HG03108 (cell line): ENCODE measurements at regions not wholly inside any gene's neighbourhood (a gene's known extent, or its start where the extent isn't known, plus 50 kb on each side); places are given as distances from the start of the nearest gene placed in this dataset.
"Not testable (repeated sequence)": the region's sequence is repeated elsewhere in the genome, so short reads cannot be mapped to it uniquely, and the experiment has no call there.

Experiments
- ATAC-seq: cut with Tn5 transposase; IDR thresholded peaks from one replicate; pipeline ENCODE4 v1.9.1; 2021; ENCODE audit warnings: moderate library complexity; ENCODE audit not compliant: unreplicated experiment

DNA sequence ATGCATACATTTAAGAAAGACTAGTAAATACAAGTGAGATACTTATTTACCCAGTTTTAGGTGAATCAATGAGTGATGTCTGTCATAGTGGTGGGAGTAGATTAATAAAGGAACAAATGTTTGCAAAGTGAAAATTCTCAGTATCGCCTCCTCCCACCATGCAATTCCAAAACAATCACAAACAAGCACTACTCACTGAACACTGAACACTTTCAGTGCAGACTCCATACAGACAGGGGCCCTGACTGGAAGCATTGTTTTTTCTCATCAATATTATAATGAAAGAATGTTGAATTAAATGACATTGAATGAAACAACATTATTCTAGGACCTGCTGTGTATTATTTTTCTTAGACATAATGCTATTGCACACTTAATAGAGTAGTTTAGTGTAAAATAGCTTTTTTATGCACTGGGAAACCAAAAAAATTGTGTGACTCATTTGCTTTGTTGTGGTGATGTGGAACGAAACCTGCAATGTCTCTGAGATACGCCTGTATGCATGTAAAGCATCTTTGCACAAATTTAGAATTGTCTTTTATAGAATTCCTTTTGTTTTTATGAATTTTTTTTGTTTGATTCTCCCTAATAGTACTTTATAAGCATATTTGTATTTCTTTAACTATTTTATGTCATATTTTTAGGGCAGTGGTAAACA is 317.5 kb downstream of the UTRN start:
- no peak for ATAC-seq

DNA sequence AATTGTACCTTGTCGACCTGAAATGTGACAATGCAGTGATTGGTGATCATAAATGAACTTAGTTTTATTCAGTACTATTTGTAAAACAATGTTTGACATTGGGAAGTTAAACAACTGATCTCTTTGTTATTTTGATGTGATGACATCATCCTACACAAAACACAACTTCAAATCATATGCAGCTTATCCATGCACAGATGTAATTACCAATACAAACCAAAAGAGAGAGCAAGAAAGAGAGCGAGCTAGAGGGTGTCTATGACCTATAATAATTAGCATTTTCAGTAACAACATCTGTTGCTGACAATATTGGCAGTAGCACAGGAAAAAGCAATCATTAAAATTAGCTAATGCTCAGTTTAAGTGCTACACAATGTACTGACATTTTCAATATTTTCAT is 320.9 kb downstream of the UTRN start:
- ATAC-seq: no peak

DNA sequence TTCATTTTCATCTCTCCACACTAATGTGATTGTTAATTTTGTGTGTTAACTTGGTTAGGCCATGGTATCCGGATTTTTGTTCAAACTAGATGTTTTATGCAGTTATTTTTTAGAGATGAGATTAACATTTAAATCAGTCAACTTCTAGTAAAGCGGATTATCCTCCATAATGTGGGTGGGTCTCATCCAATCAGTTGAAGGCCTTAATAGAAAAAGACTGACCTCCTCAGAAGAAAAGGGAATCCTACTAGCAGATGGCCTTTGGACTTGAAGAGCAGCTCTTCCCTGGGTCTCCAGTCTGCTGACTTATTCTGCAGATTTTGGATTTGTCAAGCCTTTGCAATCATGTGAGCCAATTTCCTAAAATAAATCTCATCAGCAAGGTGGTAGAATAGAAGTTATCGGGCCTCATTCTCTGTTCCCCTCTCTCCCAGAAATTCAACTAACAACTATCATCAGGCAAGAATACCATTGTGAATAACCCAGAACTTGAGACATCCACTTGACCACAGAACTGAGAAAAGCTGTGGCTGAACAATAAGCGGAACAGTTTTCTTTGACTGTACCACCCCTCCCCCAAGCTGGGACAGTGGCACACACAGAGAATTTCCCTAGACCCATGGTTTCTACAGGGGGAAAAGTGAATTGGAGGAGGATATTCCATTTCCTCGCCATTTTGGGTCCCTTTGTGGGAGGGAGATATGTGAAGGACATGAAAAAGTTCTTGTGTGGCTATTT is 323.0 kb downstream of the UTRN start:
- ATAC-seq: no peak

DNA sequence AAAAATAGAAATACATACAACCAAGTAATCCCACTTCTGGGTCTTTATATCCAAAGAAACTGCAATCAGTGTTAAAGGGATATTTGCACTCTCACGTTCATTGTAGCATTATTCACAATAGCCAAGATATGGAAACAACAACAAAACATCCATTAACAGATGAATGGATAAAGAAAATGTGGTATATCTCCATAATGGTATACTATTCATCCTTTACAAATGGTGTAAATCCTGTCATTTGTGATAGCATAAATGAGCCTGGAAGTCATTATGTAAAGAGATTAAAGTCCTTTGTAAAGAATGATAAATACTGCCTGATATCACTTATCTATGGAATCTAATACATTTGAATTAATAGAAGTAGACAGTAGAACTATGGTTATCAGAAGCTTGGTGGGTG is 327.7 kb downstream of the UTRN start:
- no peak for ATAC-seq

DNA sequence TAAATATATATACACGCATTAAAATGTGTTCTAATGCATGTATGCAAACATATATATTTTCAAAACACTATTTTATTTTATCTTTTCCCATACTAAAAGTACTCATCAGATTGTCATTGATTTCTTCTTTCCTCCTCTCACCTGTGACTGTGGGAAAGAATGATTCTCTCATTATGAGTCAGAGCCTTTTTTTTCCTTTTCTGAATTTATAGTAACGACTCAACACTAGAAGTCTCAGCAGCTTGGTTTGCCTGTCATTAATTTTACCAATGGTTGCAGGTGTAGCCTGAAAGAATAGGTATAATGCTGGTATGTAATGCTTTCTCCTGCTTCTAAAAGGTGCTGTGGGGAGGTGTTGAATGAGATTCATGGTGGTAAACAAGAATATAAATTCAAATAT is 328.7 kb downstream of the UTRN start:
- ATAC-seq: no peak

DNA sequence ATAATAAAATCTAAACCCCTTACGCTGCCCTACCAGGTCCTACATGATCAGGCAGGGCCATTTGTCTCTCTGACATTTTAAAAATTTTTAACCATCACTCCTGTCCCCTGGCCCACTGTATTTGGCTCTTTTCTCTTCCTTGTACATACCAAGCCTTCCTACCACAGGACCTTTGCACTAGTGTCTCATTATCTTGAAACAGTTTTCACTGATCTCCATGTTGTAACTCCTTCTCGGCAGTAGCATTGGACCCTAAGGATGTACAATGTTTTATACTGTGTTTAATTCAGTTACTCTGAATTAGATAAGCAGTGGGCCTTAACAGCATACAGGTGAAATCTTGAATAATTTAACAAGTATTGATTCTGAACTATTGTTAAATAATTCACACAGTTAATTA is 330.7 kb downstream of the UTRN start:
- ATAC-seq: no peak

DNA sequence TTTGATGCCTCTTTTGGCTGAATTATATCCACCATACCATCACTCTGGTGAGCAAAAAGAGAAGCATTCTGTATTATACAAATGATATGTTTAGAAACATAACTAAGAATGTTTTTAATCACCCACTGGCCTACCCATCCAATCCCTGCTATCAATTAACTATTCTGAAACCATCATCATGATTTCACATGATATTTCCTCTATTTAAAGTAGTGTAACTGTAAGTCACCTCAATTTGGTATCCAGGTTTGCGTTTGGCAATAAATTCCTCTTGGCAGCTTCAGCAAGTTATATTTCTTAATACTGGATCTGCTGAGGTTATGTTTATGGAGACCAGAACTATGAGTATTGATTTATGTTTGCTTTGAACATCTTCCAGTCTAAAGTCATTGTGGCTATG is 332.1 kb downstream of the UTRN start:
- no peak for ATAC-seq

DNA sequence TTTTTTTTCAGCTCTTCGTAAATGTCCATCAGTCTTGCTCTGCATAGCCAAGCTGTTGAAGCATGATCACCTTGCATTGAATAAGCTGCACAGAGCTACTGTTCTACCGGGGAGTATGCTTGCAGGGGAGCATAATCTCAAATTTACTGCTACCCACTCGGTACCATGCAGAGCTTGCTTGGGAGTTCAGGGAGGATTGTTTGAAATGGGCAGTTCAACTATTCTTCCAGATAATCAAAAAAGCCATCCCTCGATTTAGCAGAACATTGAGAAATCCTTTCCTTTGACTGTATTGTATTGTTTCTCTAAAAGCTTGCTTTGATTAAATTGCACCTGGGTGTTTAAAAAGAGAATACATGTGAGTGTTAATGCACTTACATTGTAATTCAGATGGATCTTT is 332.6 kb downstream of the UTRN start:
- ATAC-seq: no peak

DNA sequence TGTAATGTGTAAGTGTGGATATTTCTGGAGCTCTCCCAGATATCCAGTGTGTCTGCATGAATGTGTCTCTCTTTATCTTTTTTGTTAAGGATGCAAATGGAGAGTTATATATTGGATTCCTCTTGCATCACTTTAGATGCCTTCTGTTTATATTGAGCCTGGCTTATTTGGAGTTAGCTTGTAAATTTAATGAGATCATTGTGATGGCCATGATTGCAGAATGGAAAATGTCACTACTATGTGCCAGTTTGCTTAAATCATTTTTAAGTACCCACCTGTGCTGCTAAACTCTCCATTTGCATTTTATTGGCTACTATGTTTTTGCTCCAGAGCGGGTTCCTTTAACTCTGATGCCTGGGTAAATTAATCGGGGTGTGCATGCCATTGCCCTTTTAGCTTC is 334.8 kb downstream of the UTRN start:
- no peak for ATAC-seq

DNA sequence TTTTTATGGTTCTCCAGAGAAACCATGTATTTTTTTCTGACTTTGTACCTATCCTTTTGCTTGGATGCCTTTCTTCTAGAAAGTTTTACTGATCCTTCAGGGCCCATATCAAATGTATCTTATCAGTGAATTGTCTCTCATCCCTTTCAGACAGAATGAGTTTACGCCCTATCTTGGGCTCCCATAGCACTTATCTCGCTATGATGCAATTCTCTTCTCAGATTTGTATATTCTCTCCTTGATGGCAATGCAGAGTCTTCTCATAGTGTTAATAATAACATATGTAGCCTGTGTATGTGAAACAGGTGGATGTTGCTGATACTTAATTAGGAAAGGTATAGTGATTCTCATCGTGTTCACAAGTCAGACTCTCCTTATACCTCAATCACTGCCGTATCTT is 336.2 kb downstream of the UTRN start:
- no peak for ATAC-seq

DNA sequence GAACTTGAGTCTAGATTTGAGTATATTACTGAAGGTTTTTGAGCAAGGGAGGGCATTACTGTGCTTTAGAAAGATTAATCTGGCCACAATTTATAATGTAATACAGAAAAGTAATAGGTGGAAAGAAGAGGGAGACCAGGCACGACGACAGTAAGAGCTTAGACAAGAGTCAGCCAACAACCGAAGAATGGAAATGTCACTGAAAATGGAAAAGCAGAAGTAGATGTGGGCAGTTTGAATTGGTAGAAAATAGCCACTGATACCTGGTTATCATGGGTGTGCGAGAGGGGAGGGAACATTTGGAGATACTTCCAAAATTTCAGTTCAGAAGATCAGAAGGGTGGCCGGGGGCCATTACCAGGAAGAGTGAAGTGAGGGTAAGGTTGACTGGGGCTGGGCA is 339.1 kb downstream of the UTRN start:
- ATAC-seq: no peak

DNA sequence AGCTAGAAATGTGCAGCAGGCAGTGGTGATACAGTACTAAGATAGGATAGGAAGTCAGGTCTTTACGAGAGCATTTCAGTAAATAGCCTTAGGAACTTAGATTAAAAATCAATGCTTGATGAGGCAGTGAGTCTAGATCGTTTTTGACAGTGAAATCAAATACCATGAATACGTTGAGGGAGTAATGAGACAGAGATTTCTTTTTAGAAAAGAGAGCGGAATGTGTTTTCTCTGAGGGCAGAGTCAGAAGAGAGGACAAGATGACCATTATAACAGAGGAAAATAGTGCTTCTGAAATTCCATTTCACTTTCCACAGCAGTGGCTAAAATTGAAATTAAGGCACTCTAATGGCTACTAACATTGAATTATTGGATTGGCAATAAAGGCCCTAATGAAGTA is 339.6 kb downstream of the UTRN start:
- ATAC-seq: no peak

DNA sequence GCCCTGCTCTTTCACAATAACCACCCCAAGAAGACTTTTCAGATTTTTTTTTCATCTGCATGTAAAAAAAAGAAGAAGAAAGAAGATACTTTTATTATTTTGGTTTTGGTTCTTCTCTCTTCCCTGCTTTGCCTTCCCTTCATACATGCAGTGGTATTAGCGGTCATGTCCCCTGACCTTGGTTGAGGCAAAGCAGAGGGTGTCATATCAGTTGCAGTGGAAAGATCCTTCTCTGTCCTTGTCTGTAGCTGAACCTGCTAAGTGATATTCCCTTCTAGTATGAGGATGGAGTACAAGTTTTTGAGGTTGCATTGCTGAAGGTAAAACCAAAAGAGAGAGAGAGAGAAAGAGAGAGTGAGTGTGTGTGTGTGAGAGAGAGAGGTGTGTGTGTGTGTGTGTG is 345.7 kb downstream of the UTRN start:
- no peak for ATAC-seq

DNA sequence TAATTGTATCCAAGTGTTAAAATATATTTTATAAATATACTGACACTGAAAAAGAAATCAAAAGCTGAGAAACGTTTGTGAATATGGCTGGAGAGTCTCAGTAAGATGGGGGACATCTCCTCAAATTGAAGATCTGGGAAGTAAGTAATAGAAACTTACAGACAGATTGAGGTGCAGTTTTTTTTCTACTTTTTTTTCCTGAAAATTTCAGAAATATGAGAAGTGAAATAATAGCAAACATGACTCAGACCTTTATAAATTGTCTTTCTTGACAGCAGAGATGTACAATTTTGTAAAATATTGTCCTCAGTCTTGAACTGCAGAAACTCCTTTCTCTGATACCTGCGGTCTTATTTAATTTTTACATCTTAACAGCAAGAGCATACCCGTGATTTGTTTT is 347.1 kb downstream of the UTRN start:
- ATAC-seq: no peak

DNA sequence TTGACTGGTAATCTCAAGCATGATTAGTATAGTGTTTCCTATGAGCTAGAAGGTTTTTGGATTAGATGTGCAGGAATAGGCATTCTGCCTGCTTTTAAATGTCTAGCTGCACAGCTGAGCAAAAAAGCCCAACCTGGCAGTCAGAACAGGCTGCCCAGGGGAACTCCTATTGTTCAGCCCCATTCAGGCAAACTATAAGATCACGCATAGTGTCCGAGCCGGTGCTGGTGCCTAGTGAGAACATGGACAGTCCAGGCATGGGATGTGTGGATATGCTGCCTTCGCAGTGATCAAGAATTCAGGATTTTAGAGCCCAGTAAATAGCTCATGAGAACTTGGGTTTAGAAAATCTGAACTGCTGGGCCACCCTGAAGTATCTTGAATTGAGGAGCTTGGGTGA is 348.8 kb downstream of the UTRN start:
- no peak for ATAC-seq

DNA sequence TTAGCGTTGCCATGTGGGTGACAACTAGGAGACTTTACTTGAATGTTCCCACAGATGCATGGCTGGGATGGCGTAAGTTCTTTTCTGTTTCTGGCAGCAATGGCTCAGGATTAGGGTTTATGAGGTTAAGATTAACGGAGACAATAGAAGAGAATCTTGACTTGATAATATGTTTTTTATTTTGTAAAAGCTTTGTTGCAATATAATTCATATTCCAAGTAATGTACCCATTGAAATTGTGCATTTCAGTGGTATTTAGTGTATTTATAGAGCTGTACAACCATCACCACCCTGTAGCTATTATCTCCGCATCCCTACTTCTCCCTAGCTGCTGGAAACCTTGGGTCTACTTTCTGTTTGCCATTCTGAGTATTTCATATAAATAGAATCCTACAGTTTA is 349.2 kb downstream of the UTRN start:
- no peak for ATAC-seq

DNA sequence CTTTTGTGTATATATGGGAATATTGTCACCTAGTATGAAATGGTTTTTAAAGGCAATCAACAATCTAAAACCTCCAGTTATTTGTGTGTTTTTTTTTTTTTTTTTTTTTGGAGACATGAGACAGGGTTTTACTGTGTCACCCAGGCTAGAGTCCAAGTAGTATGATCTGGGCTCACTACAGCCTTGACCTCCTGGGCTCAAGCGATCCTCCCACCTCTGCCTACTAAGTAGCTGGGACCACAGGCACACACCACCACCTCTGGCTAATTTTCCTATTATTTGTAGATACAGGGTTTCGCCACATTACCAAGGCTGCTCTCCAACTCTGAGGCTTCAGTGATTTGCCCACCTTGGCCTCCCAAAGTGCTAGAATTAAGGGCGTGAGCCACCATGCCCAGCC is 349.9 kb downstream of the UTRN start:
- no peak for ATAC-seq

DNA sequence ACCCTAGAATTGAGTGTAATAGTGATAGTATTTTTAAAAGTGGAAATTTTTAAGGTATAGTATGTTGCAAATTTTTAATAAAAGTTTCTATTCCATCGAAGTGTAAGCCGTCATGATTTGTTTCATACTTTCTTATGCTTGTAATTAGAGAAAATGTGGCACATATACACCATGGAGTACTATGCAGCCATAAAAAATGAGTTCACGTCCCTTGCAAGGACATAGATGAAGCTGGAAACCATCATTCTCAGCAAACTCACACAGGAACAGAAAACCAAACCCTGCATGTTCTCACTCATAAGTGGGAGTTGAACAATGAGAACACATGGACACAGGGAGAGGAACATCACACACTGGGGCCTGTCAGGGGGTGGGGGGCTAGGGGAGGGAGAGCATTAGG is 350.9 kb downstream of the UTRN start:
- not testable (repeated sequence) for ATAC-seq

DNA sequence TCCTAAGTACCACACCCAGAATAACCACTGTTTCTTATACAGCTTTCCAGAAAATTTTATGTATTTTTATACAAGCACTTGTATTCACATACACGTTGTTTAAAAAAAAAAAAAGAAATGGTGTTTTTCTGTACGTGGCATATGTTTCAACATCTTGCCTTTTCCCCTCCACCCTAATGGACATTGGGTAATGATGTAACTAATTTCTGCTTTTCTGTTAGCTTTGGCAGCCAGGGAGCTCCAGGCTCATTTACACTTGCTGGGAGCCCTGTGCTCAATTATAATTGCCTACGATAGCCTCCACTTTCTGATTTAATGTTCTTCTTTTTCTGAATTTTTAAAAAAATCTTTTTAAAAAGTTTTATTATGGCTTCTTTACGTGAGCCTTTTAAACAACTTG is 352.4 kb downstream of the UTRN start:
- no peak for ATAC-seq

DNA sequence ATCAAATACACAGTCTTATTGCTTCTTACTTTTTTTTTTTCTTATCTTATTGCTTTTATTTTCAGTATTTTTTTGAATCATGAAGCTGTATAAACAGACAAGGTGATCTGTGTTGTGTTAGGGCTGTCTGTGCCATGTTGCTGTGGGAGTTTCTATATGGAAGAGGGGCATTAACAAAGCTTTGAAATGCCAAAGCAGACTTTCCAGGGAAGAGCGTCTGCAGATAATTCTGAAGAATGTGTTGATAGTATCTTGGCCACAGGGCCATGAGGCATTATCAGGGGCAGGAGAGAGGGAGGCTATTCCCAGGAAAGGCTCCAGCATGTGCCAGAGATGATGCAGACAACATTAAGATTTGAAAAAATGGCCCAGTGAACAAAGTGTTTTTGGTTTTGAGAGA is 354.5 kb downstream of the UTRN start:
- ATAC-seq: no peak

DNA sequence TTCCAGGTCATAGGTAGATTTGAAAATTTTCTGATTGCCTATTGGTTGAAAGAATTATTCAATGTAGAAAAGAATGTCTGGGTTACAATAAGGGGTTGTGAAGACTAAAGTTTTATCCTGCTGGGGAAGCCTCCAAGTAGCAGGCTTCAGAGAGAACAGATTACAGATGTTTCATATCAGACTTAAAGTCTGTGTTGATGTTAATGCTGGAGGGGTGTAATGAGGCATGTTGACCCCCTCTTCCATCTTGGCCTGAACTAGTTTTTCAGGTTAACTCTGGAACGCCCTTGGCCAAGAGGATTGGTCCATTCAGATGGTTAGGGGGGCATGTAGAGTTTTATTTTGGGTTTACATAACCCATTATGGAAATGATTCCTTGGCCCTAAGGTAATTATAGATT is 356.2 kb downstream of the UTRN start:
- ATAC-seq: no peak

DNA sequence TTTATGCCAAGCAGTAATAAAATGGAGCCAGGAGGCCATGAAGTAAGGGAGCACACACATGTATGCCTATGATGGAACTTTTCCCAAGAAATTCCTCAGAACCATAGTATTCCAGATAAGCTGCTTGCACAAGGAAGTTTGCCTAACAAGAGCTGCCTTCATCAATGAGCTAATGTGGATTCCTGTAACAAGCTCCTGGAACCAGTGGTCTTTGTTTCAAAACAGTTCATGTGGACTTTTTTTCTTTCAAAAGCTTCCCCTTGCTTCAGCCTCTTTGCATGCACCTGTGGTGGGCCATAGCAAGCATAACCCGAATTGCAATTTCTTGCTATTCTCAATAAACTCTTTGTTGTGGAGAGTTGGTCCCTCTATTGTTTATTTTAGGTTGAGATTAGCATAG is 359.6 kb downstream of the UTRN start:
- ATAC-seq: no peak
